ENCODE measurements at regions not wholly inside any gene's neighbourhood (a gene's known extent, or its start where the extent isn't known, plus 50 kb on each side); places are given as distances from the start of the nearest gene placed in this dataset.
"Not testable (repeated sequence)": the region's sequence is repeated elsewhere in the genome, so short reads cannot be mapped to it uniquely, and the experiment has no call there.

DNA sequence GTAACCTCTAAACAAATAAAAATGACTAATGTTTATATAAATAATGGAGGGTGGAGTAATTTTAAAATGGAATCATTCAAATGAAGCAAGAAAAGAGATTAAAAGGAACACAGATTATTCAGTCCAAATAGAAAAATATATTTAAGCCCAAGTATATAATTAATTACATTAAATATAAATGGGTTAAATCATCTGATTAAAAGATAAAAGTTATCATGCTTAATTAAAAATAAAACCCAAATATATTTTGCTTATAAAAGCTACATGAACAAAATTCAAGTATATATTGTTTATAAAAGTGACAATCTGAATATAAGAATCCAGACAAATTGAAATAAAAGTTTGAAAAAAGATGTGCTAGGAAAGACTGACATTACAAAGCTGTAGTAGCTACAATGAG is 63.9 kb upstream of the ACTRT2 start:
- no peaks in the 10 kb centered on the region for H3K4me1 ChIP-seq
- TF ChIP-seq, protein P1, sequence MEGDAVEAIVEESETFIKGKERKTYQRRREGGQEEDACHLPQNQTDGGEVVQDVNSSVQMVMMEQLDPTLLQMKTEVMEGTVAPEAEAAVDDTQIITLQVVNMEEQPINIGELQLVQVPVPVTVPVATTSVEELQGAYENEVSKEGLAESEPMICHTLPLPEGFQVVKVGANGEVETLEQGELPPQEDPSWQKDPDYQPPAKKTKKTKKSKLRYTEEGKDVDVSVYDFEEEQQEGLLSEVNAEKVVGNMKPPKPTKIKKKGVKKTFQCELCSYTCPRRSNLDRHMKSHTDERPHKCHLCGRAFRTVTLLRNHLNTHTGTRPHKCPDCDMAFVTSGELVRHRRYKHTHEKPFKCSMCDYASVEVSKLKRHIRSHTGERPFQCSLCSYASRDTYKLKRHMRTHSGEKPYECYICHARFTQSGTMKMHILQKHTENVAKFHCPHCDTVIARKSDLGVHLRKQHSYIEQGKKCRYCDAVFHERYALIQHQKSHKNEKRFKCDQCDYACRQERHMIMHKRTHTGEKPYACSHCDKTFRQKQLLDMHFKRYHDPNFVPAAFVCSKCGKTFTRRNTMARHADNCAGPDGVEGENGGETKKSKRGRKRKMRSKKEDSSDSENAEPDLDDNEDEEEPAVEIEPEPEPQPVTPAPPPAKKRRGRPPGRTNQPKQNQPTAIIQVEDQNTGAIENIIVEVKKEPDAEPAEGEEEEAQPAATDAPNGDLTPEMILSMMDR (IDR thresholded peaks at IDR 0.05) = no peak
- TF ChIP-seq POLR2A (IDR thresholded peaks at IDR 0.05) = no peak

DNA sequence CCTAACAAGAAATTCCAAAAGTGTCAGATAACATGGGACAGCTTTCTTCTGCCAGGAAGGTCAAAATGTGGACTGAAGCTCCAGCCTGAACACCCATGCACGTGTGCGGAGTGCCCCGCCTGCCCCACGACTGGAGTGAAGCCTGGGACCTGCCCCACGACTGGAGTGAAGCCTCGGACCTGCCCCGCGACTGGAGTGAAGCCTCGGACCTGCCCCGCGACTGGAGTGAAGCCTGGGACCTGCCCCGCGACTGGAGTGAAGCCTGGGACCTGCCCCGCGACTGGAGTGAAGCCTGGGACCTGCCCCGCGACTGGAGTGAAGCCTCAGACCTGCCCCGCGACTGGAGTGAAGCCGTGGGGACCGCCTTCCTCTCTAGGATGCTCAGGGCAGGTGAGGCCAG is 61.4 kb upstream of the ACTRT2 start:
- H3K4me1 ChIP-seq; H3K9me3 ChIP-seq; H3K27me3 ChIP-seq; H3K27ac ChIP-seq; H3K4me3 ChIP-seq (replicated peaks in 1 of 3); intact Hi-C loops (cut with DNase I); H3K36me3 ChIP-seq; DNase-seq: not testable (repeated sequence)
- 77 to 78% methylated on average over 8 to 15 of the region's 21 CpGs for WGBS, 2 donors

More for the DNA sequence above, 63.9 kb upstream of the ACTRT2 start:
- Histone ChIP-seq H3K27ac (no peak overlapping the region), H3K9me3 (no peaks in the 10 kb centered on the region), H3K4me3 (replicated peaks in 1 of 3) (no peak overlapping the region), H3K27me3 (no peaks in the 10 kb centered on the region), H3K36me3 (no peaks in the 10 kb centered on the region)
- intact Hi-C loops (cut with DNase I) = no loop called here
- DNase-seq = no peak

DNA sequence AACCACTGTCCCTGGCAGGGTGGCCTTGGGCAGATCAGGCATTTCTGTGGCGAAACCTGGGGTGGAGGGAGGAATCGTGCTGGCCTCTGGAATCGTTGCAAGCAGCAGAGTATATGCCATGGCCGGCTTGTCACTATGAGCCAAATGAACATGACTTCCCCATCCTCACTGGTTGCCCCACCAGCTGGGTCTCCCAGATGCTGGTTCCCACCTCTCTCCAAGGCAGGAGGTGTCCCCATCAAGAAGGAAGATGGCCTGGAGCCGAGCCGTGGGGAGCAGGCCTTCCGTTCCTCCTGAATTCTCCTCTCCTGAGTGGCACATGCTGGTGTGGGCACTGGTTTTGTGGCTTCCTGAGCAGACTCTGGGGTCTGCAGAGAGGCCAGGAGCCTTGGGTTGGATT is 60.2 kb upstream of the ACTRT2 start:
- Histone ChIP-seq H3K4me3 (replicated peaks in 1 of 3) (no peak overlapping the region), H3K27ac (no peak overlapping the region), H3K36me3 (no peaks in the 10 kb centered on the region), H3K9me3 (no peaks in the 10 kb centered on the region), H3K4me1 (no peaks in the 10 kb centered on the region), H3K27me3 (no peaks in the 10 kb centered on the region)
- intact Hi-C loops (cut with DNase I) = no loop called here
- no peak for DNase-seq
- TF ChIP-seq POLR2A (IDR thresholded peaks at IDR 0.05) = no peak
- TF ChIP-seq, protein P1 (IDR thresholded peaks at IDR 0.05) = no peak
- WGBS, 2 donors = 93 to 94% methylated on average over 4 to 7 of the region's 7 CpGs

DNA sequence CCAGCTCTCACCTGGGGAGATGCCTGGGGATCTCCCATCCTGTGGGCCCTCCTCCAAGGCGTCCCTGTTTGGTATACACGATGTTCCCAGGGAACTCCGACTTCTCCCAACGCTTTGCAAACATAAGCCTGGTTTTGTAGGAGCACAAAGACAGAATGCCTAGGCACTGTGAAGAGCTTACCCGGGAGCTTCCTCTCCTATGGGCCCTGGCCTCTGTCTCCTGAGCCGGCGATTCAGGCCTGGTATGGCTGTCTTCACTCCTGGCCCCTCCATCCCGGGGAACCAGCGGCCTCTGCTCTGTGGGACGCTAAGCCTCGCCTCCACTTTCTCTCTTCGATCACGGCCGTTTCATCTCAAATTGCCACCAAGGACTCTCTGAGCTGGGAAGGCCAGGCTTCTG is 59.6 kb upstream of the ACTRT2 start:
- no peaks in the 10 kb centered on the region for H3K9me3 ChIP-seq
- H3K27me3 ChIP-seq = no peaks in the 10 kb centered on the region
- H3K27ac ChIP-seq = no peak overlapping the region
- TF ChIP-seq, protein P1 (IDR thresholded peaks at IDR 0.05) = no peak
- no peak for TF ChIP-seq POLR2A (IDR thresholded peaks at IDR 0.05)
- DNase-seq = no peak
- H3K4me3 ChIP-seq (replicated peaks in 1 of 3) = no peak overlapping the region
- intact Hi-C loops (cut with DNase I) = no loop called here
- H3K36me3 ChIP-seq = no peaks in the 10 kb centered on the region
- 91% methylated on average over 14 of the region's 14 CpGs for WGBS, 2 donors
- no peaks in the 10 kb centered on the region for H3K4me1 ChIP-seq

DNA sequence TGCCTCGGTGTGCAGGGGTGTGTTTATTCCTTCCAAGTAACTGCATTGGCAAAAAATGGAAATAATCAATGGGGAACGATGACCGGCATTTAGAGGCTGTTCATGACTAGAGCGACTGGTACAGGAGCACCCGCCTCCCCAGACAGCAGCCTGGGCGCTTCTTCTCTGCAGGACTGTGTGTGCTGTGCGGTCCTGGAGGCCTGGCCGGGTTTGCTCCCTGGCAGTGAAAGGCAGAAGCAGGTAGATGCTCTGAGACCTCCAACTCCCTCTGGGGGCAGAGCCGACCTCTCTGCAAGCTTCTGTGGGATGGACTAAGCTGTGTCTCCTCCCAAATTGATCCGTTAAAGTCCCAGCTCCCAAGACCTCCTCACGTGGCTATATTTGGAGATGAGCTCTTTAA is 59.2 kb upstream of the ACTRT2 start:
- no peak for DNase-seq
- Histone ChIP-seq H3K27ac (no peak overlapping the region), H3K27me3 (no peaks in the 10 kb centered on the region), H3K4me1 (no peaks in the 10 kb centered on the region), H3K36me3 (no peaks in the 10 kb centered on the region), H3K9me3 (no peaks in the 10 kb centered on the region), H3K4me3 (replicated peaks in 1 of 3) (no peak overlapping the region)
- TF ChIP-seq, protein P1 (IDR thresholded peaks at IDR 0.05) = no peak
- TF ChIP-seq POLR2A (IDR thresholded peaks at IDR 0.05) = no peak
- intact Hi-C loops (cut with DNase I) = no loop called here
- WGBS, 2 donors = 81% methylated on average over 11 of the region's 11 CpGs

DNA sequence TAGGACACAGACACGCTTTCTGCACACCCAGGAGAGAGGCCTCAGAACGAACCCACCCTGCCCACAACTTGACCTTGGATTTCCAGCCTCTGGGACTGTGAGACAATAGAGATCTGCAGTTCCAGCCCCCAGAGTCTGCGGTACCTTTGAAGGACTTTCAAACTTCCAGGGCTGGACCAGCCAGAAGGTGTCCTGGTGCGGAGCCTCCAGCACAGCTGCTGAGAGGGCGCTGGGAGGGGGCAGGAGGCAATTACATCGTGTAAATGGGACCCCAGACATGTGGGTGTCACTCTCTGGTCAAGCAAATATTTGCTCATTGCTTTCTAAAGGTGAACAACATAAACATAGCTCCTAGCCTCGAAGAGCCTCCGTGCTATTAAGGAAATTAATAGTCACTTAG is 58.7 kb upstream of the ACTRT2 start:
- intact Hi-C loops (cut with DNase I) = no loop called here

More for the DNA sequence above, 58.7 kb upstream of the ACTRT2 start:
- Histone ChIP-seq H3K27me3 (no peaks in the 10 kb centered on the region), H3K9me3 (no peaks in the 10 kb centered on the region), H3K36me3 (no peaks in the 10 kb centered on the region), H3K27ac (no peak overlapping the region), H3K4me1 (no peaks in the 10 kb centered on the region), H3K4me3 (replicated peaks in 1 of 3) (no peak overlapping the region)
- 70 to 75% methylated on average over 5 to 8 of the region's 8 CpGs for WGBS, 2 donors
- no peak for DNase-seq
- TF ChIP-seq, protein P1 (IDR thresholded peaks at IDR 0.05) = no peak
- no peak for TF ChIP-seq POLR2A (IDR thresholded peaks at IDR 0.05)
